ENCODE measurements at regions not wholly inside any gene's neighbourhood (a gene's known extent, or its start where the extent isn't known, plus 50 kb on each side); places are given as distances from the start of the nearest gene placed in this dataset.

DNA sequence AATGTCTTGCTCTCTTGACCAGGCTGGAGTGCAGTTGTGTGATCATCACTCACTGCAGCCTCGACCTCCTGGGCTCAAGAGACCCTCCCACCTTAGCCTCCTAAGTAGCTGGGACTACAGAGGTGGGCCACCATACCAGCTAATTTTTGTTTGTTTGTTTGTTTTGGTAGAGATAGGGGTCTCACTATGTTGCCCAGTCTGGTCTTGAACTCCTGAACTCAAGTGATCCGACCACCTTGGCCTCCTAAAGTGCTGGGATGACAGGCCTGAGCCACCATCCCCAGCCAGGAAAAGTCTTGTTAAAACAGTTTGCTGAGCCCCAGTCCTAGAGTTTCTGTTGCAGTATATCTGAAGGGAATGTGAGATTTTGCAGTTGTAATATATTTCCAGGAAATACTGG lies 83.9 kb downstream of the SKIDA1 start:
- TF ChIP-seq, protein P1, sequence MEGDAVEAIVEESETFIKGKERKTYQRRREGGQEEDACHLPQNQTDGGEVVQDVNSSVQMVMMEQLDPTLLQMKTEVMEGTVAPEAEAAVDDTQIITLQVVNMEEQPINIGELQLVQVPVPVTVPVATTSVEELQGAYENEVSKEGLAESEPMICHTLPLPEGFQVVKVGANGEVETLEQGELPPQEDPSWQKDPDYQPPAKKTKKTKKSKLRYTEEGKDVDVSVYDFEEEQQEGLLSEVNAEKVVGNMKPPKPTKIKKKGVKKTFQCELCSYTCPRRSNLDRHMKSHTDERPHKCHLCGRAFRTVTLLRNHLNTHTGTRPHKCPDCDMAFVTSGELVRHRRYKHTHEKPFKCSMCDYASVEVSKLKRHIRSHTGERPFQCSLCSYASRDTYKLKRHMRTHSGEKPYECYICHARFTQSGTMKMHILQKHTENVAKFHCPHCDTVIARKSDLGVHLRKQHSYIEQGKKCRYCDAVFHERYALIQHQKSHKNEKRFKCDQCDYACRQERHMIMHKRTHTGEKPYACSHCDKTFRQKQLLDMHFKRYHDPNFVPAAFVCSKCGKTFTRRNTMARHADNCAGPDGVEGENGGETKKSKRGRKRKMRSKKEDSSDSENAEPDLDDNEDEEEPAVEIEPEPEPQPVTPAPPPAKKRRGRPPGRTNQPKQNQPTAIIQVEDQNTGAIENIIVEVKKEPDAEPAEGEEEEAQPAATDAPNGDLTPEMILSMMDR (IDR thresholded peaks at IDR 0.05; ENCODE audit: poor library complexity, severe bottlenecking), result no peak
- no peak for TF ChIP-seq EZH2 (IDR thresholded peaks at IDR 0.05; ENCODE audit: borderline replicate concordance, insufficient read depth, low read length, poor library complexity, severe bottlenecking)
- no peak for TF ChIP-seq TAF1 (IDR thresholded peaks at IDR 0.05; ENCODE audit: low read depth)
- TF ChIP-seq EP300 (conservative IDR thresholded peaks at IDR 0.05; ENCODE audit: poor library complexity, severe bottlenecking), result no peak
- no peak for TF ChIP-seq RAD21 (conservative IDR thresholded peaks at IDR 0.05)
- TF ChIP-seq, protein P2, sequence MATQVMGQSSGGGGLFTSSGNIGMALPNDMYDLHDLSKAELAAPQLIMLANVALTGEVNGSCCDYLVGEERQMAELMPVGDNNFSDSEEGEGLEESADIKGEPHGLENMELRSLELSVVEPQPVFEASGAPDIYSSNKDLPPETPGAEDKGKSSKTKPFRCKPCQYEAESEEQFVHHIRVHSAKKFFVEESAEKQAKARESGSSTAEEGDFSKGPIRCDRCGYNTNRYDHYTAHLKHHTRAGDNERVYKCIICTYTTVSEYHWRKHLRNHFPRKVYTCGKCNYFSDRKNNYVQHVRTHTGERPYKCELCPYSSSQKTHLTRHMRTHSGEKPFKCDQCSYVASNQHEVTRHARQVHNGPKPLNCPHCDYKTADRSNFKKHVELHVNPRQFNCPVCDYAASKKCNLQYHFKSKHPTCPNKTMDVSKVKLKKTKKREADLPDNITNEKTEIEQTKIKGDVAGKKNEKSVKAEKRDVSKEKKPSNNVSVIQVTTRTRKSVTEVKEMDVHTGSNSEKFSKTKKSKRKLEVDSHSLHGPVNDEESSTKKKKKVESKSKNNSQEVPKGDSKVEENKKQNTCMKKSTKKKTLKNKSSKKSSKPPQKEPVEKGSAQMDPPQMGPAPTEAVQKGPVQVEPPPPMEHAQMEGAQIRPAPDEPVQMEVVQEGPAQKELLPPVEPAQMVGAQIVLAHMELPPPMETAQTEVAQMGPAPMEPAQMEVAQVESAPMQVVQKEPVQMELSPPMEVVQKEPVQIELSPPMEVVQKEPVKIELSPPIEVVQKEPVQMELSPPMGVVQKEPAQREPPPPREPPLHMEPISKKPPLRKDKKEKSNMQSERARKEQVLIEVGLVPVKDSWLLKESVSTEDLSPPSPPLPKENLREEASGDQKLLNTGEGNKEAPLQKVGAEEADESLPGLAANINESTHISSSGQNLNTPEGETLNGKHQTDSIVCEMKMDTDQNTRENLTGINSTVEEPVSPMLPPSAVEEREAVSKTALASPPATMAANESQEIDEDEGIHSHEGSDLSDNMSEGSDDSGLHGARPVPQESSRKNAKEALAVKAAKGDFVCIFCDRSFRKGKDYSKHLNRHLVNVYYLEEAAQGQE (IDR thresholded peaks at IDR 0.05; ENCODE audit: borderline replicate concordance), result no peak
- no peak for TF ChIP-seq POLR2AphosphoS5 (IDR thresholded peaks at IDR 0.05)
- TF ChIP-seq SMC3 (conservative IDR thresholded peaks at IDR 0.05; ENCODE audit: poor library complexity), result no peak
- no peak for TF ChIP-seq MXI1 (conservative IDR thresholded peaks at IDR 0.05; ENCODE audit: poor library complexity, severe bottlenecking)
